ENCODE measurements at regions not wholly inside any gene's neighbourhood (a gene's known extent, or its start where the extent isn't known, plus 50 kb on each side); places are given as distances from the start of the nearest gene placed in this dataset.

GRCh38 chr2:118521272-118521671, 326.2 kb downstream of the EN1 start:
- Histone ChIP-seq H3K27me3 (no peaks in the 10 kb centered on the region), H3K9me3 (no peaks in the 10 kb centered on the region)
- DNase-seq, result no peak

GRCh38 chr2:118520246-118520645, 327.2 kb downstream of the EN1 start:
- Histone ChIP-seq H3K9me3 (no peaks in the 10 kb centered on the region), H3K27me3 (no peaks in the 10 kb centered on the region), H3K4me1 (no peaks in the 10 kb centered on the region), H3K4me3 (ENCODE audit: low read depth, low read length) (no peak overlapping the region), H3K36me3 (no peaks in the 10 kb centered on the region)
- DNase-seq, result no peak
- TF ChIP-seq CTCF (IDR thresholded peaks at IDR 0.05; ENCODE audit: low read depth, low read length), result no peak

More at GRCh38 chr2:118521272-118521671, 326.2 kb downstream of the EN1 start:
- Histone ChIP-seq H3K4me1 (no peaks in the 10 kb centered on the region), H3K4me3 (ENCODE audit: low read depth, low read length) (no peak overlapping the region), H3K36me3 (no peaks in the 10 kb centered on the region)
- TF ChIP-seq CTCF (IDR thresholded peaks at IDR 0.05; ENCODE audit: low read depth, low read length), result no peak

GRCh38 chr2:118519511-118519910, 327.9 kb downstream of the EN1 start:
- Histone ChIP-seq H3K36me3 (no peaks in the 10 kb centered on the region), H3K9me3 (no peaks in the 10 kb centered on the region), H3K27me3 (no peaks in the 10 kb centered on the region), H3K4me1 (no peaks in the 10 kb centered on the region), H3K4me3 (ENCODE audit: low read depth, low read length) (no peak overlapping the region)
- no peak for DNase-seq
- no peak for TF ChIP-seq CTCF (IDR thresholded peaks at IDR 0.05; ENCODE audit: low read depth, low read length)

GRCh38 chr2:118510807-118511206, 336.6 kb downstream of the EN1 start:
- DNase-seq, result no peak
- H3K4me3 ChIP-seq (ENCODE audit: low read depth, low read length), result no peak overlapping the region
- H3K9me3 ChIP-seq, result no peaks in the 10 kb centered on the region
- H3K27me3 ChIP-seq, result no peaks in the 10 kb centered on the region
- no peak for TF ChIP-seq CTCF (IDR thresholded peaks at IDR 0.05; ENCODE audit: low read depth, low read length)
- H3K36me3 ChIP-seq, result no peaks in the 10 kb centered on the region
- no peaks in the 10 kb centered on the region for H3K4me1 ChIP-seq

GRCh38 chr2:118509319-118510004, 338.0 kb downstream of the EN1 start:
- H3K9me3 ChIP-seq, result no peaks in the 10 kb centered on the region
- TF ChIP-seq CTCF (IDR thresholded peaks at IDR 0.05; ENCODE audit: low read depth, low read length), result no peak
- DNase-seq, result no peak
- no peak overlapping the region for H3K4me3 ChIP-seq (ENCODE audit: low read depth, low read length)
- H3K4me1 ChIP-seq, result no peaks in the 10 kb centered on the region
- no peaks in the 10 kb centered on the region for H3K27me3 ChIP-seq
- H3K36me3 ChIP-seq, result no peaks in the 10 kb centered on the region

GRCh38 chr2:118508282-118508681, 339.2 kb downstream of the EN1 start:
- no peak for DNase-seq
- no peaks in the 10 kb centered on the region for H3K27me3 ChIP-seq
- no peaks in the 10 kb centered on the region for H3K9me3 ChIP-seq
- no peak overlapping the region for H3K4me3 ChIP-seq (ENCODE audit: low read depth, low read length)
- no peaks in the 10 kb centered on the region for H3K4me1 ChIP-seq
- no peak for TF ChIP-seq CTCF (IDR thresholded peaks at IDR 0.05; ENCODE audit: low read depth, low read length)
- H3K36me3 ChIP-seq, result no peaks in the 10 kb centered on the region

All from BE2C (cell line).